Stimulated activated CD8-positive, alpha-beta memory T cell treated with anti-CD3 and anti-CD28 coated beads, Interleukin-12 subunit alpha, Interleukin-12 subunit beta, amount 100 ng/mL, for 4 hours (primary cell): ENCODE measurements at regions not wholly inside any gene's neighbourhood (a gene's known extent, or its start where the extent isn't known, plus 50 kb on each side); places are given as distances from the start of the nearest gene placed in this dataset.

ENCODE experiments used
- DNase-seq: peaks from one replicate; pipeline ENCODE4 v3.0.0-alpha.2; 2020; ENCODE audit warnings: low read depth

DNA sequence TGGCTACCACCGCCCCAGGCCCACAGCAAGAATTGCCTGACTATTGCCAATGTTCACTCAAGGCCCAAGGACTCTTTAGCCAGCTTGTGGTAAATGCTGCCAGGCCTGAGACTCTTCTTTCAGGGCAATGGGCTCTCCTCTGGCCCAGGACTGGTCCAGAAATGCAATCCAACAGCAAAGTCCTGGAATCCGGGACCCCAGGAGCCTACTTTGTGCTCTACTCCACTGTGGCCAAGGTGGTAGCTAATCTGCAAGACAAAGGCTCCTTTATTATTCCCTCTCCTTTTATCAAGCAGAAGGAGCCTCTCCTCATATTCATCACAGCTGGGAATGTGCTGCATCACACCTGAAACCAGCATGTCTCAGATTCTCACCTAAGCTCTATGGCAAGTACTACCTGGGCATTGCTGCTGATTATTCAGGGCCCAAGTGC lies 107.6 kb upstream of the PRSS58 start:
- DNase-seq: no peak

DNA sequence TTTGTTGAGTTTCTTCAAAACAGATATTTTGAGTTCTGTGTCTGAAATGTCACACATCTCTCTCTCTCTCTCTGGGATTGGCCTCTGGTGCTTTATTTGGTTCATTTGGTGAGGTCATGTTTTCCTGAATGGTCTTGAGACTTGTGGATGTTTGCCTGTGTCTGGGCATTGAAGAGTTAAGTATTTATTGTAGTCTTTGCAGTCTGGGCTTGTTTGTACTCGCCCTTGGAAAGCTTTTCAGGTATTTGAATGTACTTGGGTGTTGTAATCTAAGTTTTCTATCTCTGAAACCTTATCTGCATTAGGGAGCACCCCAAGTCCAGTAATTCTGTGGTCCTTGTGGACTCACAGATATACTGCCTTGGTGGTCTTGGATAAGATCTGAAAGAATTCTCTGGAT lies 106.7 kb upstream of the PRSS58 start:
- DNase-seq: no peak

DNA sequence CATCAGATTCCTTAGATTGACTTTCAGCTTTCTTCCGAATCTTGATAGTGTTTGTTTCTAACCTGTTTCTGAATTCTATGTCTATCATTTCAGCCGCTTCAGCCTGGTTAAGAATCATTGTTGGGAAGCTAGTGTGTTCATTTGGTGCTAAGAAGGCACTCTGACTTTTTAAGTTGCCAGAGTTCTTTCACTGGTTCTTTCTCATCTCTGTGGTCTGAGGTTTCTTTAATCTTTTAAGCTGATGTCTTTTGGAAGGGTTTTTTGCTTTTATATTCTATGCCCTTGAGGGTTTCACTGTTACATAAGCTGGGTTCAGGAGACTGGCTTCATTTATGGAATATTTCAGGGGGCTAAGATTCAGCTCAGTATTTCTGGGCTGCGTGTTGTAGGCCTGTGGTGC lies 104.5 kb upstream of the PRSS58 start:
- no peak for DNase-seq

DNA sequence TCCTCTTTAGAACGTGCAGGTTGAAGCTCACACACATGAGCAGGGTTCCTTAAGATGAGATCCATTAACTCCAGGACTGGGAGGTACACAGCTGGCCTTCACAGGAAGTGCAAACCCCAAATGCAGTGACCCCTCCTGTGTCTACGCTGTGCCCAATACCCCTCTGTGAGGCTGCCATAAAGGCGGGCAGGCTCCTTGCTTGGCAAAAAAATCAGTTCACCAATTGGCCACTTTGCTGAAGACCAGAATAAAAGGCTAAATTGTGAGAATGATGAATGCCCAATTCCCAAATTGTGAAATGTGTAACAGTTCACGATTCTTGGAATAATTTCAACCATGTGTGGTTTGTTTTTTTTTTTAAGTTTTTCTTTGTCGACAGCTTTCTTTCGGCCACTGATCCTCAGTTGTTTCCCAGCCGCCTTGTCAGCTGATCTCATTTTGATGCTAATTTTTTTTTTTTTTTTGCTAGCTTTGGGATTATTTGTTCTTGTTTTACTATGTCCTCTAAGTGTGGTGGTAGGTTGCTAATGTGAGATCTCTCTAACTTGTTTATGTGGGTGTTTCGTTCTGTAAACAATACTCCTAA lies 101.9 kb upstream of the PRSS58 start:
- DNase-seq: no peak

DNA sequence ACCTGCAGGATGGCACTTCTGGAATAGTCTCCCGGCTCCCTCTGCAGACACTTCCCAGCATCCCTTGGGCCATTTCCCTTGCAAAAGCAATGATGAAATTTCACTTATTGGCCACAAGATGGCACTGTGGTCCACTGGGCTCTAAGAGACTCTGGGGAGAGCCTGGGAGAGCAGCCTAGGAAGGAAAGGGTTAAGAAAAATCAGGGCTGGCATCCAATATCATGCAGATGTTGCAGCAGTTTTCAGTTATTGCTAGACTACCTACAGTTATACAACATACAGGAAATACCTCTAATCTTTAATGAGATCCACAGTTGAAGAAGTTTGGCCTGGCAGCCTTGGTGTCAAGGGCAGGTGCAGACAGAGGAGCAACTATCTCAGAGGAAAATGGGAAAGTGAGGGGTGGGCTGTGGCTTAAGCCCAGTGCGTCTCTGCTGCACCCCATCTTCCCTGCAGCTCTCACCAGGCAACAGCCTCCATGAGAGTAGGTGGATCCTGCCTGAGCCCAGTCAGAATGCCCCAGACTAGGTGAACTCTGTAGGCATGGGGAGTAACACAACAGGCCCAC lies 100.2 kb upstream of the PRSS58 start:
- DNase-seq: no peak

DNA sequence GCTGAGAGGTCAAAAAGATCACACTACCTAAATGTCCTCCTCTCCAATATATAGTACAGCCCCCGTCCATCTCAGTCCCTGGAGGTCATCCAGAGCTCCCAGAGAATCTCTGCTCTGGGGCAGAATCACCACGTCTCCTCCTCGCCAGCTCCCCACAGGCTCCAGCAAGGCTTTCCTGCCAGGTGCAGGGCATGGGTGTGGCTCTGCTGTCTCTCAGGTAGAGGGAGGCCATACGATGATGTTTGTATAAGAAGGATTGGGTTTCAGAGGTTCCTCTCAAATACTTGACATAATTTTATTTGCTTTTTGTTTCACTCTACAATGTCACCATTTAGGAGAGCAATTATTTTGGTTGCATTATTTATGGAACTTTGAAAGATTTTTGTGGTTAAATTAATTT lies 98.3 kb upstream of the PRSS58 start:
- no peak for DNase-seq

DNA sequence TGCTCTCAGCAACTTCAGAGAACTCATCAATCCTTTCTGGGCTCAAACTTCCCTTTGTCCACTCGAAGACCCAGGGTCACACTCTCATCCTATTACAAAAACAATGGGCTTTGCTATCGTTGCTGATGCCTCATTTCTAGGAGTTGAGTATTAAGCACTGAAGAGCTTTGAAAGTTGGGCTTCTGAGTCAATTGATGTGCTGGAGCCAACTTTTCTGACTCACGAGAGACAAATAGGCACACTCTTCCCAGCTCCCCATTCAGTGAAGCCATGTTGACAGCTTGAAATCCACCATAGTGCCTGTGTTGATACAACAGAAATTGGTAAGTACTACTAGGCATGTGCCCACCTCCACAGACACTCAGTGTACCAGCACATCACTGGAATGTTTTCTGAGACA lies 97.5 kb upstream of the PRSS58 start:
- DNase-seq: no peak

DNA sequence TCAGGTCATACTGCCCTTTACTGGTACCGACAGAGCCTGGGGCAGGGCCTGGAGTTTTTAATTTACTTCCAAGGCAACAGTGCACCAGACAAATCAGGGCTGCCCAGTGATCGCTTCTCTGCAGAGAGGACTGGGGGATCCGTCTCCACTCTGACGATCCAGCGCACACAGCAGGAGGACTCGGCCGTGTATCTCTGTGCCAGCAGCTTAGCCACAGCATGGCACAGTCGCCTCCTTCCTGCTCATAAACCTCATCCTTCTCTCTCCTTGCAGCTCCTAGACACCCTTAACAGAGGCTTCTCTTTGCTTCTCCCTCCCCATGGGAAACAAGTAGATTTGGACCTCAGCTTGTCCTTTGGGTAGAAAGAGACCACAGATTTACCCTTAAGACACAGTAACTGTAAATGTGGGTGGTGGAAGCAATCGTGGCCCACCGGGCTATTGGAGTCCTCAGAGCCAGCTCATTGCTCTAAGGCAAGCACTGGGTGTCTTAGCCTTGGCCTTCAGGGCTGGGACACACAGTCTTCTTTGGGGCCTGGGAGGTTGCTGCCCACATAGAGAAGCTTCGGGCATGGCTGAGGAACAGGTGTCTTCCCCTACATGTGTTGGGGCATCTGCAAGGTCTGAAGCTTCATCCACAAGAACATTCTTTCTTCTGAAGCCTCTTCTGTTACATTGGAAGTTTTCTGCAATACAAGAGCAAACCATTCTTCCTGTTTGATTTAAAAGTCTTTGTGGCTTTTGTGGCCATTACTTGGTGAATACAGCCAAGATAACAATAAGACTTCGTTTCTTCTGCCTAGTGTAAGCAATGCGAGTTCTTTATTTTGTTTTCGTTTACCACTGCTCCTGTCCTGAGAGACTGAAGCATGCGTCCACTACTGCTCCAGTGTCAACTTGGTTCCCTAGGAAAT lies 95.5 kb upstream of the PRSS58 start:
- no peak for DNase-seq

DNA sequence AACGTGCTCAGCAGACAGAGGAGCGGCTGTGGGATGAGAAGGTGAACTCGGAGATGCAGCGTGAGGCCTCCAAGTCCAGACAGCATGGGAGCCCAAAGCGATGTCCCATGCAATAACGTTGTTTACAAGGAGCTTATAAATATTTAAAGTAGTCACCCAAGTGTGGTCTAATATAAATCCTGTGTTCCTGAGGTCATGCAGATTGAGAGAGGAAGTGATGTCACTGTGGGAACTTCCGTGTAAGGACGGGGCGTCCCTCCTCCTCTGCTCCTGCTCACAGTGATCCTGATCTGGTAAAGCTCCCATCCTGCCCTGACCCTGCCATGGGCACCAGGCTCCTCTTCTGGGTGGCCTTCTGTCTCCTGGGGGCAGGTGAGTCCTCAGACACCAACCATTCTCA lies 94.7 kb upstream of the PRSS58 start:
- no peak for DNase-seq

DNA sequence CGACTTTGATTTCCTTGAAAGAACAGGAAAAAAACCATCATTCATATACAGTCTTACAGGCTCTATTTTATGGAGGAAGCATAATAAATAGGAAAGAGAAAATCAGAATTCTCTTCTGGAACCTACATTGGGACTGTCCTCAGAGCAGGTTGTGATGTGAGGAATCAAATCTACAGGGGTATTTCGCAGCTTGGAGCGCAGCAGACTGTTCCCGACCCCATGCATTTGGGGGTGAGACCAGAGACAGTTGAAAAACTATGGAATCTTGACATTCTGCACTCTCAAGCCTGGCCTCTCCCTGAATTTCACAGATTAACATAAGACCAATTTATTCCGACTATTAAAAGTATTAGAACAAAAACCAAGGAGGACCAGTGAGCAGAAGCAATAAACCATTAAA lies 93.3 kb upstream of the PRSS58 start:
- DNase-seq: no peak

DNA sequence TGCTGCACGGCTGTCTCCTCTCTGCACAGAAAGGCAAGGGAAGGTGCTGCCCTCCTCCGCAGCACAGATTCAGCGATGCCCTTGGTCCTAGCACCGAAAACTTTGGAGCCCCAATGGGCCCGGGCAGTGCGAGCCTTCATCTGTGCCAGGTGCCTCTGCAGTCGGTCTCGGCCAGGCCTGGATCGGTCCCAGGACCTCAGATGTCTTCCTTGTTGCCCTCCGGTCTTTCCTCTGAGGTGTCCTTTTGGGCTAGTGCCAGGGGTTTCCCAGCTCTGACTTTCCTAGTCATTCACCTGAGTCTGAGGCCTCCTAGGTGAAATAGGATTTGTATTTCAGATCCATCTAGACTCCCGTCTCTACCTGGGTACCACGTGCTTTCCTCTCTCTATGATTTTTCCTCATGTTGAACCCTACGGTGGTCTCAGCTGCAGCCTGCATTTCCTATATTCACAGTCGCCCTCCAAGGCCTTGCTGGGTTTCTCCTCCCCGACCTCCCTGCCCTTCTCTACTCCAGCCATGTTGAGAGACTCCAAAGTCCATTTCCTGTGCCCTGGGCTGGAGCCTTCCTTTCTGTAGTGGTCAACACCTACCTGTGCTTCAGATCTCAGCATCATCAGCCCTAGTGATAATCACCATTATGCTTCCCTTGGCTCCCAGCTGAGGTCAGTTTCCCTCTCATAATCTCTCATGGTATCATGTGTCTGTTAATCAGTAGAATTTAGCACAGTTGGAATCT lies 92.0 kb upstream of the PRSS58 start:
- no peak for DNase-seq

DNA sequence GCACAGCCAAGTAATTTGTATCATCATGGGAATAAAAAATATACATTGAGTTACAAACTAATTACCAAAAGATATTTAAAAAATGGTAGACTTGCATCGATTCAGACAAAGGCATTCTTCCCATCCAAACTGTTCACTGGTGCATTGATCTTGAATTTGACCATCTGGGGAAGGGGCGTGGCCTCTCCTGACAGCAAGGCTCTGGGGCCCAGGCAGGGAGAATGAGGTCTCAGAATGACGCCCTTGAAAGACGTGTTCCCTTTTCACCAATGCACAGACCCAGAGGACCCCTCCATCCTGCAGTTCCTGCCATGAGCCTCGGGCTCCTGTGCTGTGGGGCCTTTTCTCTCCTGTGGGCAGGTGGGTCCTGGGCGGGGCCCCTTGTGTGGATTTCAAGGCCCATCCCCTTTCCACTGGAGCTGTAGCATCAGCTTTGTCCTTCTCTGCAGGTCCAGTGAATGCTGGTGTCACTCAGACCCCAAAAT lies 91.1 kb upstream of the PRSS58 start:
- DNase-seq: no peak

DNA sequence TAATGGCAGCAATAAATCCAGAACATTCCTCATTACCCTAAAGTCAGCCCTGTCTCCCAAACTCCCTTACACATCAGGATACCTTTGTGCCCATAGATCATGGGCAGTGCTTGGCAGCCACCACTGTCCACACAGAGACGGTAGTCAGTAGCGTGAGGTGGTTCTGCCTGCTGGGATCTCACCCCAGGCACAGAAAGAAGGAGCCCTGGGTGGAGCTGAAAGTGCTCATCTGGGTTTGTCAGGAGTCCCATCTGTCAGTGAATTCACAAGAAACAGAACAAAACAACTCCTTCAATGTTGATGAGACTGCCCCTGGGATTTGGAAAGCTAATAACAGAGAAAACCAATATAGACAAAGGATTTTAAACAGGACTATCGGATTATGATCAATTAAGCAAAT lies 90.2 kb upstream of the PRSS58 start:
- no peak for DNase-seq

DNA sequence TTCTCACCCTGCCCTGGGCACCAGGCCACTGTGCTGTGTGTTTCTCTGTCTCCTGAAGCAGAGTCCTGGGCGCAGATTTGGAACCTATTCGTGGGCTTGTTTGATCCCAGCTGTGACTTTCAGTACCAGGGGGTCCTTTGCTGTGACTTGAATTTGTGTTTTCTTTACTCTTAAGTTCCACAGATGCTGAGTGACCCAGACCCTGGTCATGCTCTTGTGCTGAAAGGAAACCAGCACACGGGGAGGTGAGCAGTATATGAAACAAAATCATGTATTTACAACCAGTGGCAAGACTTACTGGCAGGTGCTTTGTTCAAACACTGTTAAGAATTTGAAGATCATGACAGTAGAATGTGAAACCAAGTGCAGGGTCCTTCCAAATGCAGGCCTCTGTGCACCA lies 89.2 kb upstream of the PRSS58 start:
- DNase-seq: no peak

DNA sequence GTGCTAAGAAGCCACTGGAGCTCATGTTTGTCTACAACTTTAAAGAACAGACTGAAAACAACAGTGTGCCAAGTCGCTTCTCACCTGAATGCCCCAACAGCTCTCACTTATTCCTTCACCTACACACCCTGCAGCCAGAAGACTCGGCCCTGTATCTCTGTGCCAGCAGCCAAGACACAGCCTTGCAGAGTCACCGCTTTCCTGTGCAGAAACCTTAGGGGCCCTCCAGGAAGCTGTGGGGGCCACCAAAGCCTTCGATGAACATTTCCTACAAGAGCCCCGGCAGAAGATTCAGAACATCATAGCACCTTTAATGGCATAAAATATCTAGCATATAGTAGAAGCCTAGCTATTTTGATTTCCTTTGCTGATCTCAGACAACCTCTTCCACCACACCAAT lies 88.0 kb upstream of the PRSS58 start:
- no peak for DNase-seq

DNA sequence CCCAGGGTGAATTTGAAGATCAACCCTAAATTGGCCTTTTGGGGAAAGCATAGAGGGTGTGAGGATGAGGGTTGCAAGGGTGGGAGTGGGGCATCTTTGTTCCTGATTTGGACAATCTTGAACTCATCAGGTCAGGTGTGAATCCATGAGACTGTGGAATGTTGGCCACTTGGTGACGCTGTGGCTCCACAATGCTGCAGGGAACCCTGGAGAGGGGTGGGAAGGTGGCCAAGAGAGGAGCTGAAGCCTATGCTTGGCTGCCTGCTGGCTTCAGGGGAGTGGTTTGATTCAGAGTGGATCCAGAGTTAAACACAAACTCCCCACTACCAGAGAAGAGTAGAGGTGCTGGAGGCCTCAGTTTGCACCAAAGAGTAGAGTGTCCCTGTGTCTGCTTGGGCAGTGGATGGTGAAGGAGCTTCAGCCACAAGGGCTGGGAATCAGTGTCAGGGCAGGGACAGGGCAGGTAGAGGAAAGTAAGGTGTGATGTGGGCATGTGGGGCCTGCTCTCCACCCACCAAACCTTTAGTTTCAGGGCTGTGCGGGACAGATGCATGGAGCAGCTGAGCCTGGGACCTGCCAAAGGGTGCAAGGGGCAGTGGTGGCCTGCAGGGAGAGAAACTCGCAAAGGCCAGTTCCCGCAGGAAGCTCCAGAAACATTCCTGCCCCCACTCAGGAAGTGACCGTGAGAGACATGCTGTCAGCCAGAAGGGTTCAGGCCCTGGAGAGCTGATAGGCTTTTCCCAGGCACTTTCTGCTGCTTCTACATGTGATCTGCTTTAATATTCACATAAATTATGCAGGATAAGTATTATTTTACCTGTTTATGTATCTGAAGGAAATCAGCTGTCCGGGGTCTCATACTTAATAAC lies 81.0 kb upstream of the PRSS58 start:
- DNase-seq: no peak

DNA sequence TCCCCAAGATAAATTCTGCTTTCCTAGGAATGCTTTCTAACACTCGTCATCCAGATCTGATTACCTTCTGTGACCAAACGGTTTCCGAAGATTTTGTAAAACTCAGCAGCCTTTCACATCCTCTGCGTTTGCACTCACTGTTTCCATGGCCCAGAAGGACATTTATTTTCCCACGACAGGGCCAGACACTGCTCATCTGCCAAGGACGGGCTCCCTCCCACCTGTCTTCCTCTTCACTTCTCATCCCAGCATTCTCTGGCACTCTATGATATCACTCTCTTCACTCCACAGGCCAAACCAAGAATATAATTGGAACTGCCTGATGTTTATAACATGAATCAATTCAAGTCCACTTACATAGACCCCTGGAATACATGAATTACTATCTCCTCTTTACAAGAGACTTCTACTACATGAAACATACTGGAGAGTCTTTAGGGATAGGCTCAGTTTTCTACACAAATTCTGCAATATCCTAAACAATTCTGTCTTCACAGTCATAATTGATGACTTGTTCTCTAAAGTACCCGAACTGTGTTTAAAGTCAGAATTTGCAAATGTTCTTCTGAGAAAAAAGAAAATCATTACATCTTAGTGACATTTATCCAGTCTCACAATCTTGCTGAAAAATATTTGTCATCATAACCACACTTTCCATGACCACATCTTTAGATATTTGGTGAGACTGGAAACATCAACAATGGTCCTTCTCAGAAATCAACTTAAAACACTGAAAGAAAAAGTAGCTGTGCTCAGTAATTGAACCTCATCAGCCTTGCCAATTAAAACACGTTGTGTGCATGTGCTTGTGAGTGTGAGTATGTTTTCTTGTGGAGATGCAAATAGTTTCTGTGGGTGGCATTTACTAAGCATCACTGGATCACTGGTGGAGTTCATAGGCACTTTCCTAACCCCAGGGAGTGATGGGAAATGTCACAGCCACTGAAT lies 79.5 kb upstream of the PRSS58 start:
- DNase-seq: no peak

DNA sequence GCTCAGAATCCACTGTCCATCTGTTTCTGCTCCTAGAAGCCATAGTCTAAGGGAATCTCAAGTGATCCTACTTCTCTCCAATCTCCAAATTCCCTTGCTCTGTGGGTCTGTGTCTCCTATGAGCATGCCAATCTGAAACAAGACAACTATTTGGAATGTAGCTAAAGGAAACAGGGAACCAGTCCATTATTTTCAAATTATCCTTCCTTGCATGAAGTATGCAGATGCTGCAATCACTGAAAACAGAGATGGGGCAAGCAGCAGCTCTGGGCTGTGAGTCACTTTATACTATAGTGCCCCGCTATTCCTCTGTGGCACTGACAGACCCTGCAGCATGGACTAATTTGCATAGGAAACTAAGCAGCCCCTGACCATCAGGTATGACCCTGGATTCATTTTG lies 76.9 kb upstream of the PRSS58 start:
- DNase-seq: no peak

DNA sequence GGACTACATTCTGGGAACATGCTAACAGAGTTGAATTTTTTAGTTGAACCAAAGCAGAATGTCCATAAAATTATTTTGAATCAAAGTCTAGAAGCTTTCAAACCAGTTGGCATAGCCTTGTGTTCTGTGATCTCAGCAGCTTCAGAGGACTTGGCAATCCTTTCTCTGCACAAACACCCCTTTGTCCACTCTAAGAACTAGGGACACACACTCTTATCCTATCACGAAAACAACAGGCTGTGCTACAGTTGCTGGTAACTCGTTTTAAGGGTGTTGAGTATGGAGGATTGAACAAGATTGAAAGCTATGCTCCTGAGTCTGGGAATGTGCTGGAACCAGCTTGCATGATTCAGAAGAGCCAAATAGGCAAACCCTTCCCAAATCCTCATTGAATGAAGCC lies 76.4 kb upstream of the PRSS58 start:
- DNase-seq: no peak

DNA sequence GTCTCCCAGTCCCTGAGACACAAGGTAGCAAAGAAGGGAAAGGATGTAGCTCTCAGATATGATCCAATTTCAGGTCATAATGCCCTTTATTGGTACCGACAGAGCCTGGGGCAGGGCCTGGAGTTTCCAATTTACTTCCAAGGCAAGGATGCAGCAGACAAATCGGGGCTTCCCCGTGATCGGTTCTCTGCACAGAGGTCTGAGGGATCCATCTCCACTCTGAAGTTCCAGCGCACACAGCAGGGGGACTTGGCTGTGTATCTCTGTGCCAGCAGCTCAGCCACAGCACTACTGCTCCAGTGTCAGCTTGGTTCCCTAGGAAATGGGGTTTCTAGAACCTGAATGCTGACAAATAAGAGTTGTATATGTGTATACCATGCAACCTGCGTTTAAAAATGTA lies 74.6 kb upstream of the PRSS58 start:
- no peak for DNase-seq

DNA sequence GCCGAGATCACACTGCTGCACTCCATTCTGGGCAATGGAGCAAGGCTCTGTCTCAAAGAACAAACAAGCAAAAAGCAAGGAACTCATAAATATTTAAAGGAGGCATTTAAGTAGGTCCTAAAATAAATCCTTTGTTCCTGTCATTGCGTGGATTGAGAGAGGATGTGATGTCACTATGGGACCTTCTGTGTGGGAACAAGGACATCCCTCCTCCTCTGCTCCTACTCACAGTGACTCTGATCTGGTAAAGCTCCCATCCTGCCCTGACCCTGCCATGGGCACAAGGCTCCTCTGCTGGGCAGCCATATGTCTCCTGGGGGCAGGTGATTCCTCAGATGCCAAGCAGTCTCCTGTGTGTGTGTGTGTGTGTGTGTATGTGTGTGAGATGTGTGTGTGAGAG lies 74.1 kb upstream of the PRSS58 start:
- no peak for DNase-seq
